HG02870 (cell line): ENCODE measurements at regions not wholly inside any gene's neighbourhood (a gene's known extent, or its start where the extent isn't known, plus 50 kb on each side); places are given as distances from the start of the nearest gene placed in this dataset.
"Not testable (repeated sequence)": the region's sequence is repeated elsewhere in the genome, so short reads cannot be mapped to it uniquely, and the experiment has no call there.

Source experiments
- ATAC-seq: cut with Tn5 transposase; IDR thresholded peaks from one replicate; pipeline ENCODE4 v1.9.1; 2021; ENCODE audit warnings: mild to moderate bottlenecking, moderate library complexity; ENCODE audit not compliant: unreplicated experiment

DNA sequence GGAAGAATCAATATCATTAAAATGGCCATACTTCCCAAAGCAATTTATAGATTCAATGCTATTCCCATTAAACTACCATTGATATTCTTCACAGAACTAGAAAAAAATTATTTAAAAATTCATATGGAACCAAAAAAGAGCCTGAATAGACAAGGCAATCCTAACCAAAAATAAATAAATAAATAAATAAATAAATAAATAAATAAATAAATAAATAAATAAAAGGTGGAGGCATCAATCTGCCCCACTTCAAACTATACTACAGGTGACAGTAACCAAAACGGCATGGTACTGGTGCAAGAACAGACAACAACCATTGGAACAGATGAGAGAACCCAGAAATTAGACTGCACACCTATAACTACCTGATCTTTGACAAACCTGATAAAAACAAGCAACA, 598.5 kb upstream of the GRM3 start:
- ATAC-seq = not testable (repeated sequence)

DNA sequence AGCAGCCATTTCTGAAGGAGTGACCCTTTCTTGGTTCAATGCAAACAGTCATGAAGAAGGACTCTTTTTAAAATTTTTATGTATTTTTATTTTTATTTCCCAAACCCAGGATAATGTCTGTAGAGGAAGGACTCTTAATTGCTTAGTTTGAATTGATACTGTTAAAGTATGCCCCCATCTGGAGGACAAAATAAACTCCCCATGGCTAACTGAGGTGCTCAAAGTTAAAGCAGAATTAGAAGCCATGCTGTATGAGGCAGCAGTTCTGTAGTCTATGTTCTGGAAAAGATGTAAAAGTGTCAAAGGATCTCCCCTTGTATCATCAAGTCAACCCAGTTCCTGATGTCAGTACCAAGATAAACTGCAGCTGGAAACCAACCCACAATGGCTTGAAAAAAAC, 617.9 kb upstream of the GRM3 start:
- no peak for ATAC-seq

DNA sequence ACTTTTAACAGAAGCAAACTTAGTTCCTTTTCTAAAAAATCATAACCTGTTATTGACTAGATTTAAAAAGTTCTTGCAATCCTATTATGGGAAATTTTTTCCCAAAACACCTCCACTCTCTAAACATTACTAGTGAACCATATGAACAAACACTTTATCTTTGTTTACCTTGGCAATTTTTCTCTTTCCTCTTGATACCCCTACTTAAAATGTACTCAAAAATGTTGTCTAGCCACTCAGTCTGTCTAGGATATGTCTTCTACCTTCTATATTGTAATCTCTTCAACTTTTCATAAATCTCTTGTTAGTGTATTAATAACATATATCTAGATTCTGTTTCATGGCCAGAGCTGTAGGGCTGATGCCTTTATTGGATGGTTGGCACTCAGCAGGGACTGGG, 630.0 kb upstream of the GRM3 start:
- no peak for ATAC-seq

DNA sequence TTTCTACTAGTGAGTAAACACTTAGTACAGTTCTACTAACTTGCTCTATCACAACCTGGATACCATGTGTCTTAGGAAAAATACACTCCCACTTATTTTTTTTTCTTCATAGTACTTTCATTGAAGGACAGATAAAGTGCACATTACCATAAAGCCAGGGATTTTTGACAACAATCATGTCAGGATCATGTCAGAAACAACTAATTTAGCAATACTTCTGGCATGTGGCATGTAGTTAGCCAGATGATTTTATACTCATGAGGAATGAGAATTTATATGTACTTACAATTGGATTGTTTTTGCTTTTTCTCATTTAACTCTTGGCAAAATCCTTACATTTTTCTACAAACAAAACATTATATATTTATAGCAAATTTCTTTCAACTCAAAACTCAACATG, 630.7 kb upstream of the GRM3 start:
- ATAC-seq = no peak

DNA sequence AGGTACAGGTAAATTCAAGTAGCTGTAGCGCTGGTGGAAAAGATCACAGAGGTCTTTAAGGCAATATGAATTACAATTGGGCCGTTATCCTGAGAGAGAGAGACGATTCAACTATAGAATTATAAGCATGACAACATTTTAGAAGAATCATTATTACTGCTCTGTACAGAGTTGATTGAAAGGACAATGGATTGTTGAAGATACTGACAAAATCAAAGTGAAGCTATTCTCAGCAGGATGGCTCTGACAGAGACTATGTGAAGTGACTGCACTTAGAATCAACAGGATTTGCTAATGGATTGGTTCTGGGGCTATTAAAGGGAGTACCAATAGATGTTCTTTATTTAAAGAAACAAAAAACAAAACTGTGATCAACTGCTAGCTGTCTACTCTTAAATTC, 634.8 kb upstream of the GRM3 start:
- no peak for ATAC-seq

DNA sequence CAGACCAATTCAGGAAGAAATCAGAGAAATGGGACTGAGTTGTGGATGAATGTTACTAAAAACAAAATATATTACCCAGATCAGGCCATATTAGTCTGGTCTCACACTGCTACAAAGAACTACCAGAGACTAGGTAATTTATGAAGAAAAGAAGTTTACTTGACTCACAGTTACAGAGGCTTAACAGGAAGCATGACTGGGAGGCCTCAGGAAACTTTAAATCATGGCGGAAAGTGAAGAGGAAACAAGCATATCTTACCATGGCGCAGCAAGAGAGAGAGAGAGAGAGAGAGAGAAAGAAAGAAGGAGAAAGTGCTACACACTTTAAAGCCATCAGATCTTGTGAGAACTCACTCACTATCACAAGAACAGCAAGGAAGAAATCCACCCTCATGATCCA, 636.8 kb upstream of the GRM3 start:
- no peak for ATAC-seq

DNA sequence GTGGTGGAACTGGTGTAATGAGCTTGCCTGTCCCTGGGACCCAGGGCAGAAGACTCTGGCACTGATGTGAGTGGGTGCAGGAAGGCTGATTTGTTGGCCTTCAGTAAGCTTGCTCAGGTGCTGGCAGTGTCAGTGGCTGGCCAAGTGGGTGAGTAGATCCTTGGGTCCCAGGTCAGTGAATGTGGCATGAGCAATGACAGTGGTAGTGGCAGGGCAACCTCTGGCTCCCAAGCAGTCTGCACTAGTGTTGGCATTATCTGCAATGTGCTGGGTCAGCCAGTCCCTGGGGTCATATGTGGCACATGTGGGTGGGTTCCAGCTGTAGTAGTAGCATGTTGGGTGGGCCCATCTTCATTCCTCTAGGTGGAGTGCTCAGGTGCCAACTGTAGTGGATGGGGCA, 640.9 kb upstream of the GRM3 start:
- no peak for ATAC-seq

DNA sequence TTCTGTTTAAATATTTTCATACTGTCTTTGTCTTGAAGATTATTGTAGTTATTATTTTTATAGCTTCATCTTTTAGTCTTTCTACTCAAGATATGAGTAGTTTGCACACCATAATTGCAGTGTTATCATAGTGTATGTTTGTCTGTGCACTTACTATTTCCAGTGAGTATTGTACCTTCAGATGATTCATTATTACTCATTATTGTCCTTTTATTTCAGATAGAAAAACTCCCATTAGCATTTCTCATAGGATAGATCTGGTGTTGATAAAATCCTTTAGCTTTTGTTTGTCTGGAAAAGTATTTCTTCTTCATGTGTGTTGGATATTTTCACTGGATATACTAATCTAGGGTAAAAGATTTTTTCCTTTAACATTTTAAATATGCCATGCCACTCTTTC, 646.2 kb upstream of the GRM3 start:
- ATAC-seq = no peak

DNA sequence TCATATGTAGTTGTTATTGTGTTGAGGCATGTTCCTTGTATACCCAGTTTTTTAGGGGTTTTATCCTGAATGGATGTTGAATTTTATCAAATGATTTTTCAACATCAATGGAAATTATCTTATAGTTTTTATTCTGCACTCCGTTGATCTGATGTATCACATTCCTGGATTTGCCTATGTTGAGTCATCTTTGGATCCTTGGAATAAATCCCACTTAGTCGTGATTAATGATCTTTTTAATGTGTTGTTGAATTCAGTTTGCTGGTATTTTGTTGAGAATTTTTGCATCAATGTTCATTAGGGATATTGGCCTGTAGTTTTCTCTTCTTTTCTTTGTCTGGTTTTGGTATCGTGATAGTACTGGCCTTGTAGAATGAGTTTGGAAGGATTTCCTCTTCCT, 648.6 kb upstream of the GRM3 start:
- ATAC-seq = no peak

DNA sequence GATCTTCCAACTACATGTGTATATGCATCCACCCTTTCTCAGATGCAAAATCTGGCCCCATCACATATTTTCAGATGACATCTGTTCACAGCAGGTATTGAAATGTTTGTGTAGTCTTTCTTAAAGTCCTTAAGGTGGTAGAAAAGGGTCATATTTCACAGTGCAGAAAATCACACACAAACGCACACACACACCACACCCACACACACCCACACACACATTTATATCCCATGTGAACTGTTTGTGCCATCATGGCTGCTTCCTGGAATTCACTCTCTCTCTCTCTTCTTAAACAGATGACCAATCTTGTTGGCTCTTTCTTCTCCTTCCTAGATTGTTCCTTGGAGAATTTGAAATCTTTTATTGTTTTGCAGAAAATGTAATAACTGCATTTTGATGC, 663.0 kb upstream of the GRM3 start:
- ATAC-seq = no peak

DNA sequence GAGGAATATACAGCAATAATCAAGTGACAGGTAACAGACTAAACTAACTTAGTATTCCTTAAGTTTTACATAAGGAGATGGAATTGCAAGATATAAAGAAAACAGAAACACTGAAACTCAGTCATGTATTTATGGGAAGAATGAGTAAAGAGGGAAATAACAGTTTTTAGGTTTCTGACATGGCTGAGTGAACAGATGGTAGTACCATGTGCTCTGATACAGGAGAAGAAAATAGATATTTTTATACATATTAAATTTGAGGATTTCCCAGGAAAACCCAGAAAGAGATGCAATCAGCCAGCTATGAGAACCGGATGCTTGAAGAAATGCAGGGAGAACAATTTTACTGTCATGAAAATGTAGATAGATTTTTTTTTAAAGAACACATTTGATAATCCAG, 669.5 kb upstream of the GRM3 start:
- no peak for ATAC-seq

DNA sequence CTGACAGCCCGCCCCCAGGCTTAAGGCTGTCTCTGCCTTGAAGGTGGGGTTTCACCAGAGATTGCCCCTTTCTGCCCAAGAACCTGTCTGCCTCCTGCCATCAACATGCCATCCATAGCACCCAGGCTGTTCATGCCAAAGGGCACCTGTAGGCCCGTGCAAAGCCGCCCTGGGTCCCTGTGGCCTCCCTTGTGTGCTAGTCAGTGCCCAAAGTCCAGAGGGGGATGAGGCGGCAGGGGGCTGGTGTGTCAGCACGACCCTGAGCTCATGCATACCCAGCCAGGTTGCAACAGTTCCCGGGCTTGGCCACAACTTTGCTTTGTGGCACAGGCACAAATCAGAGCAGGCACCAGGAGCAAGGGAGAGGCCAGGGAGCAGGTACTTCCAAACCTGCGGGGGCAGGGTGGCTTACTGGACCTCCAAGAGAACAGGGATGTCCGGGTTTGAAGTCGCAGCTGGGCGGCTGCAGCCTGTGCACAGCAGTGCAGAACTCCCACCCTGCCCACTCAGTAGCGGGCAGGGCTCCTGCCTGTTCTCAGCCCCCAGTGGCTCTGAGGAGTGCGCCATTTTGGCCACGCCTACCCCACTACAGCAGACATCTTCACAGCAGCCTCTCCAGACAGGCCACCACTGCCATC, 671.1 kb upstream of the GRM3 start:
- ATAC-seq = no peak

DNA sequence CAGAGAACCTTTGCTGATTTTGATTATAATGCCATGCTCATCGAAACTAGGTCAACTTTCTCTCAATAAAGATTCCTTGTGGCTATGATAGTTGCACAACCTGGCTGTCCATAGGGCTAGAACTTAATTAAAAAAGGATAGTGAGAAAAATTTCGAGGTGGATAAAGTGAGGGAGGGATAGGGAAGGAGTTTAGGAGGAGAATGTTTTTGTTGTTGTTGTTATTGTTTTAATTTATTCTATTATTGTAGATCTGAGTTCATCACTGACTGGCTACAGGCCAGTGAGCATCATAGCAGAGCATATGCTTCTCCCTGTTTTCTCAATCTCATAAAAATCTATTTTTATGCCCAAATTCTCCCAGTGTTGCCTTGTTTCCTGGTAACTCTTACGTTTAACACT, 688.7 kb upstream of the GRM3 start:
- ATAC-seq = no peak

DNA sequence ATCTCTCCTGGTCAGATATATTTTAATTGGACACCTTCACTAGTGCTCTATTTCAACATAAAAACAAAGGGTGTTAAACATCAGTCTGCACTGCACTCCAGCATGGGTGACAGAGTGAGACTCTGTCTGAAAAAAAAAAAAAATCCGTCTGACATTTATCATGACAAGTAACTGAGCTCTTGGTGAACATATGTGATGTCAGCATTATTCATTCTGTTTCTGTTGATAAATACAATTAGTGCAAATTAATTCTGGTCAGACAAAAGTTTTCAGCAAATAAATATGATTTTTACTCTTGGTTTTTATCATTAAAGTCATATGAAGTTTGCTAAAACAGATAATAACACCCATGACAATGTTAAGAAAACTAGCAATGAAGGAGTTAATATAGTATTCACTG, 692.8 kb upstream of the GRM3 start:
- no peak for ATAC-seq

DNA sequence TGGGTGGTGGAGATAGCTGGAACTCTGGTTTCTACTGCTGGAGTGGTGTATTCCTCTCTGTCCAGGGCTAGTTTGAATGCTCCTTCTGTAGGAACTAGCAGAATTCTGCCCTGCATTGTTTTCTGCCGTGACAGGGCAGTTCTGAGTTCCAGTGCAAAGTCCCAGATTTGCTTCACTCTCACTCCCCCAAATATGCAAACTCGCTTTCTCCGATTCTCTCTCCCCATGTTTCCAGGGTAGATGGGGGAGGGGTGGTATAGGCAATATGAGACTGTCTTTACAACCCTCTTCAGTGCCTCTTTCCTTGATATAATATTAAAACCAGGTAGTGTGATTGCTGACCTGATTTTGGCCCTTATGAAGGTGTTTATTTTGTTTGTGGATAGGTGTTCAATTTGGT, 693.3 kb upstream of the GRM3 start:
- ATAC-seq = no peak

DNA sequence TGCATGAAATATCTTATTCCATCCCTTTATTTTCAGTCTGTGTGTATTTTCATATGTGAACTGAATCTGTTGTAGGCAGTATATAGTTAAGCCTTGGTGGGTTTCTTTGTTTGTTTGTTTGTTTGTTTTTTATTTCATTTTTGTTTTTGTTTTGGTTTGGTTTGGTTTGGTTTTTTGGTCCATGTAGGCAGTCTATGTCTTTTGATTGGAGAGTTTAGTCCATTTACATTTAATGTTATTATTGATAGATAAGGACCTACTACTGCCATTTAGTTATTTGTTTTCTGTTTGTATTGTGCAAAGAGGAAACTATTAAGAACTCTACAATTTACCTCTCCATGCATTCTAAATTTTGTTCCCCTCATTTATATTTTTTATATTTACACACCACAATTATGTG, 695.9 kb upstream of the GRM3 start:
- no peak for ATAC-seq

DNA sequence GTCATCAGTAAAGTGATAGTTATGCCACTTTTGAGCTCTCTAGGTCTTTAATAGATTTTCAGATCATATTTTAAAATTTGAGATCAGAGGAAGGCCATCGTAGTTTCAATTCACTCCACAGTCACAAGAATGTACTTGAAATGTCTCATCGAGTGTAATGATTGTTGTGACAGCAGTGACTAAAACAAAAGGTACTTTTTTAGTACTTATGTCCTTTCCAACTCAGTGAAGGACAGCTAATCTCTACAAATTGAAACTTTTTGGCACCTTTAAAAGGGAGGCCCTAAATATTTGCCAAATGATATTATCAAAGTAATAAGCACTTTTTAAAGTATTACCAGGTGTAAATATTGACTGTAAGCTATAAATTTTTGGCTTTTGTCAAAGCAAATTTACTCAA, 702.9 kb upstream of the GRM3 start:
- no peak for ATAC-seq

DNA sequence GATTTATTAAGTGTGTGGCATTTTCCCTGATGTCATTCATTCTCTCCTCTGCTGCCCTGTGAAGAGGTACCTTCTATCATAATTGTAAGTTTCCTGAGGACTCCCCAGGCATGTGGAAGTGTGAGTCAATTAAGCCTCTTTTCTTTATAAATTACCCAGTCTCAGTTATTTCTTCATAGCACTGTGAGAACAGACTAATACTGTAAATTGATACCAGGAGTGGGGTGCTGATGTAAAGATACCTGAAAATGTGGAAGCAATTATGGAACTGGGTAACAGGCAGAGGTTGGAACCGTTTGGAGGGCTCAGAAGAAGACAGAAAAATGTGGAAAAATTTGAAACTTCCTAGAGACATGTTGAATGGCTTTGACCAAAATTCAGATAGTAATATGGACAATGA, 711.8 kb upstream of the GRM3 start:
- no peak for ATAC-seq

DNA sequence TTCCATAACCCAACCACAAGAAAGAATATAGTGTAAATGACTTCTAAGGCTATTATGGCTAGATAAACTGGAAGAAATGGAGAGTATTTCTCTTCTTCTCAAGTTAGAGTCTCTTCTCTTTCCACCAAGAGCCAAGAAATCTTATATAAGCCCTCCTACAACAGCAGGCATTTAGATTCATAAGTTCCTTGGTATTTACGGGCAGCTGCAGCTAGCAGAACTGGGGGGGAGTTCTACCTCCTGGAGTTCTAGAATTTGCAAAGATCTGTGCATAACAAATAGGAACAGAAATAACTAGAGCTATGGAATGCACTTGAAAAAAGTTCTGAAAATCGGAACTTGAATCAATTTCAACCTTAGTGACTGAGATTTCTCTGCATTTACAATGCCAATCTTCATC, 715.2 kb upstream of the GRM3 start:
- no peak for ATAC-seq

DNA sequence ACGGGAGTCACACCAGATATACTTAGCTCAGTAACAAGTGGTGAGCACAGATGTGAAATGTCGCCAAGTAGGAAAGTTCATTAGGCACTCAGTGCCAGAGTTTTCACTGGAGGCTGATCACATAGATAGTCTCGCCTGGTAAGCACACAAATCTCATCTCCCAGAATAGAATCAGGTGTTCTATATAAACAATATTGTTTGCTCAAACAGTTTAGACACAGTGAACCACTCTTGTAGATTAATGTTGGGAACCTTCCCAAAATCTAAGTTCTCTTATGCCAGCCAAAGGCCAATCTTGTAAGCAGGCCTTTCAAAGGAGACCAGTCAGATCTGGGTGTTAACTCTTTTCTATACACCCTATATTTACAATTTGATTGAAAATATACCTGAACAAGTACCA, 716.5 kb upstream of the GRM3 start:
- no peak for ATAC-seq

DNA sequence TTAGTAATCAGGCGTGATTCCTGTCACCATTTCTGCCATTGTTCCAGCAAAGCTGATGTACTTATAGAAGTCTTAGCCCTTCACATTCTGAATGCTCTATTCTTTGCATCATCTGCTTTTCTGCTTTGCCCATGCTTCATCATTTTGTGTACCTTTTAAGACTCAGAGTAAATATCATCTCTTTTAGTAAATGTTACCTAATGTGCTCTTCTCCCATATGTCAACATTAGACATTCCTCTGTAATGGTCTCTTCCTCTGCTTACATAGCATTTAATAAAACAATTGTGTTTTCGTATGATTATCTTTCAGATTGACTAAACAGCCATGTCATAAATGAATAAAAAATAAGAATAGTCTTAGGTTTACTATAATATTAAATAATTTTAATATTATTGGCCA, 719.6 kb upstream of the GRM3 start:
- no peak for ATAC-seq

DNA sequence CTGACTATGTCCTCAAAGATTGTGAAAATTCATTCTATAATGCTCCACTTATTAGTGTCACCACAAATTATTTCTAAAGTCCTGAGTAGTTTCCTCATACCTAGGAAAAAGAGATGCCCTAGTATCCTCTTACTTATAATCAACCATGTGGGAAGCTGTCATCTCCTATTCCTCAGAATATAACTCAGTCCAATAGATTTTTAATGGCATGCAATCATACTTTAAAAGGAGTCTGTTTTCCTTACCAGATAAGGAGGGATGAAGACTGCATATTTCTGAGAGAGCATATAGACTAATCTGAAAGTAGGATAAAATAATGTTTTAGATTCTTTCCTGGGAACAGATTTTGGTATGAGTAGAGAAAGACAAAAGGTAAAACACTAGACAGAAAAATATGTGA, 727.7 kb upstream of the GRM3 start:
- ATAC-seq = no peak

DNA sequence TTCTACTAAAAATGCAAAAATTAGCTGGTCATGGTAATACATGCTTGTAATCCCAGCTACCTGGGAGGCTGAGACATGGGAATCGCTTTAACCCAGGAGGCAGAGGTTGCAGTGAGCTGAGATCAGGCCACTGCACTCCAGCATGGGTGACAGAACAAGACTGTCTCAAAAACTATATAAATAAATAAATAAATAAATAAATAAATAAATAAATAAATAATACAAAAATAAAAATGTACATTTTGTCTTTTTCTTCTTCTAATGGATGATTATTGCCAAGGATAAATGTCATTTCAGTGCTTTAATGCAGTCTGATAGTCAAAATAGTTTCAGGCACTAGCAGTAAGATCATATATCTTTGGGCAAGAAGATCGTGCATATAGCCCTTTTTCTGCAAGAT, 727.6 kb upstream of the SEMA3D start:
- ATAC-seq = no peak

DNA sequence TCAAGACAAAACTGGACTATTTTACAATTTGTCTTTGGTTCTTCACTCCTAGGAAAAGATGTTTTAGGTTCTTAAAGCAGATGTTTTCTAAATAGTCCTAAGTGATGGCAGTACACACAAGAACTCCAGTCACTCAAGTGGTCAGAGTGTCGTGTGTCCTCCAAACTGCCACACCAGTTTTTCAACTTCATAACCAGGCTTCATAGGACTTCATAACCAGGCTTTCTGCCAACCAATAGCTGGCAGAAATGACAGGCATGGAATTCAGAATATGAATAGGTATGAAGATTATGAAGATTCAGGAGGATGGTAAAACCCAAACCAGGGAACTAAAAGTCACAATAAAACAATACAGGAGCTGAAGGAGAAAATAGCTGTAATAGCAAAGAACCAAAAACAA, 721.2 kb upstream of the SEMA3D start:
- ATAC-seq = no peak
